ENCODE measurements at regions not wholly inside any gene's neighbourhood (a gene's known extent, or its start where the extent isn't known, plus 50 kb on each side); places are given as distances from the start of the nearest gene placed in this dataset.

- Histone ChIP-seq H3K4me1 (no peaks in the 10 kb centered on the region), H3K27me3 (replicated peaks in 1 of 7) (no peaks in the 10 kb centered on the region), H3K36me3 (no peaks in the 10 kb centered on the region), H3K4me3 (no peak overlapping the region), H3K27ac (no peak overlapping the region), H3K9me3 (no peaks in the 10 kb centered on the region)
- 79 to 99% (median 92%) methylated on average over 4 of the region's 4 CpGs for WGBS, 5 donors
- intact Hi-C loops (cut with DNase I; ENCODE audit: low total_unique reads): no loop called here
- no peak for TF ChIP-seq POLR2AphosphoS5 (IDR thresholded peaks at IDR 0.05)
- TF ChIP-seq POLR2A (IDR thresholded peaks at IDR 0.05): no peak
- TF ChIP-seq CTCF (IDR thresholded peaks at IDR 0.05 in 8 of 11, conservative IDR thresholded peaks at IDR 0.05 in 3 of 11): no peak
- DNase-seq: no peak
These were observed 210.5 kb downstream of the EPHA4 start for GRCh38 chr2:221361633-221362032.

- Histone ChIP-seq H3K27ac (no peak overlapping the region), H3K4me1 (no peaks in the 10 kb centered on the region), H3K9me3 (no peaks in the 10 kb centered on the region), H3K27me3 (replicated peaks in 1 of 7) (no peaks in the 10 kb centered on the region), H3K4me3 (no peak overlapping the region), H3K36me3 (no peaks in the 10 kb centered on the region)
- no peak for TF ChIP-seq CTCF (IDR thresholded peaks at IDR 0.05 in 8 of 11, conservative IDR thresholded peaks at IDR 0.05 in 3 of 11)
- TF ChIP-seq POLR2AphosphoS5 (IDR thresholded peaks at IDR 0.05): no peak
- no peak for TF ChIP-seq POLR2A (IDR thresholded peaks at IDR 0.05)
- WGBS, 5 donors: 81 to 93% (median 88%) methylated on average over 3 of the region's 3 CpGs
- DNase-seq: no peak
- intact Hi-C loops (cut with DNase I; ENCODE audit: low total_unique reads): no loop called here
These were observed 207.4 kb downstream of the EPHA4 start for GRCh38 chr2:221364672-221365071.

Small RNA genes lying in the stretch of these regions (microRNA-seq; reads per million reads assigned to microRNA genes)
- gene MIR4268: 0 reads per million in 3 donors

Small RNA genes lying in the stretch of these regions (small RNA-seq; reads per million reads assigned to genes)
- 0 reads per million in 4 donors for gene AC011233.1
- 0 reads per million in 4 donors for gene MIR4268
